Coronary artery (tissue), 2 donors: ENCODE measurements at regions not wholly inside any gene's neighbourhood (a gene's known extent, or its start where the extent isn't known, plus 50 kb on each side); places are given as distances from the start of the nearest gene placed in this dataset.

ENCODE experiments used
- DNase-seq: peaks from one replicate; pipeline ENCODE4 v3.0.0-alpha.2; 2017; ENCODE audit warnings: low spot score
- H3K27ac ChIP-seq, 2 donors: fragments of 200-600 bp; sonication (generic); one replicate each; pipeline ENCODE4 v1.5.1; 2016 to 2019
- H3K4me3 ChIP-seq: fragments of 200-600 bp; sonication (generic); 2 replicates; pipeline ENCODE4 v1.5.1; 2016; ENCODE audit warnings: mild to moderate bottlenecking, moderate library complexity
- TF ChIP-seq, protein P1 (sequence below): fragments of 200-600 bp; sonication (generic); IDR thresholded peaks from one replicate; pipeline ENCODE4 v1.5.1; 2019; ENCODE audit warnings: antibody characterized with exemption

DNA sequence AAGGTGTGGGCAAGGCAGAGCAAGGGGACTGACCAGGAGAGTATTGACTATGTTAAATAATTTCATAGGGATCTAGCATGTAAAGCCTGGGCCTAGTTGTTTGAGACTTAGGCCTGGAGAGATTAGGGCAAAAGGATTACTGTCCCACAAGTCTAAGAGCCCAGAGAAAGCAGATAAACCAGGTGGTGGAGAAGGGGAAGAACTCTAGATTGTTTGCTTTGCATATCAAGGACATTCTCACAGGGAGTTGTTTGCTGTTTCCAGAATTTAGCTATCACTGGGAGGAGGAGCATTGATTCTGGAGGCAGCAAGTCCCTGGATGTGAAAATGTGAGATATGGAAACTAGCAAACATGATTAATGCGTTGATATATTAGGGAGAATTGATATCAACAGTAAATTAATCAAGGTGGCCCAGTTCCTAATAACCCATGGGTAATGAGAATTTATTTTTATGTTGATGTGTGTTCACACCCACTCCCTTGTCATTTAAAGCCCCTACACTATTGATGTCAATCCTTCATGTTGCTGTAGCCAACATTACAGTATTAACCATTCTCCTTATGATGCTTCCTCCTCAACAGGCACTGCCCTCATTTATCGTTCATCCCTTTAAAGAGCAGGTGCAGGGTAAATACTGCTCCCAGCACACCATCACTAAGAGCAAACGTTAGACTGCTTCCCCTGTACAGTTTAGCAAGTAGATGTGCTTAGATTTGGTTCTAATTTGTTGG lies 1666.7 kb upstream of the FLRT2 start:
- no peak for DNase-seq
- H3K4me3 ChIP-seq, result no peak overlapping the region
- TF ChIP-seq, protein P1, sequence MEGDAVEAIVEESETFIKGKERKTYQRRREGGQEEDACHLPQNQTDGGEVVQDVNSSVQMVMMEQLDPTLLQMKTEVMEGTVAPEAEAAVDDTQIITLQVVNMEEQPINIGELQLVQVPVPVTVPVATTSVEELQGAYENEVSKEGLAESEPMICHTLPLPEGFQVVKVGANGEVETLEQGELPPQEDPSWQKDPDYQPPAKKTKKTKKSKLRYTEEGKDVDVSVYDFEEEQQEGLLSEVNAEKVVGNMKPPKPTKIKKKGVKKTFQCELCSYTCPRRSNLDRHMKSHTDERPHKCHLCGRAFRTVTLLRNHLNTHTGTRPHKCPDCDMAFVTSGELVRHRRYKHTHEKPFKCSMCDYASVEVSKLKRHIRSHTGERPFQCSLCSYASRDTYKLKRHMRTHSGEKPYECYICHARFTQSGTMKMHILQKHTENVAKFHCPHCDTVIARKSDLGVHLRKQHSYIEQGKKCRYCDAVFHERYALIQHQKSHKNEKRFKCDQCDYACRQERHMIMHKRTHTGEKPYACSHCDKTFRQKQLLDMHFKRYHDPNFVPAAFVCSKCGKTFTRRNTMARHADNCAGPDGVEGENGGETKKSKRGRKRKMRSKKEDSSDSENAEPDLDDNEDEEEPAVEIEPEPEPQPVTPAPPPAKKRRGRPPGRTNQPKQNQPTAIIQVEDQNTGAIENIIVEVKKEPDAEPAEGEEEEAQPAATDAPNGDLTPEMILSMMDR, result no peak
- no peak overlapping the region for H3K27ac ChIP-seq

DNA sequence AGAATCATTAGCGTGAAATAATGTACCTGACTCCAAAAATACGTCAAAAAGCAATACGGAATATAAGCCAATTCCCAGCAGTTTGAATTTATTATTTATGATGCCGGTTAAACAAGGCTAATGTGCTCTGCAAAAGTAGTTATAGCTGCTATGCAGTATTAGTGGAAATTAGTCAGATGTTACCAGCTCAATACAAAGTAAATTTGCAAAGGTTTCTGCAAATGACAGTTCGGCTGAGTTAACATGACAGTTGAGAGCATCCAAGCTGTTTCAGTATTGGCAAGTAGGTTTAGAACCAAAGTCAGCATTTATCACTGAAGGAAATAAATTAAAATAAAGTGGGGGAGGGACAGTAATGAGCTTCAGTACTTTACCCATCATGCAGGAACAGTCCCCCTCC lies 1665.8 kb upstream of the FLRT2 start:
- DNase-seq, result no peak
- H3K4me3 ChIP-seq, result no peak overlapping the region
- TF ChIP-seq, protein P1, result no peak
- no peak overlapping the region for H3K27ac ChIP-seq

DNA sequence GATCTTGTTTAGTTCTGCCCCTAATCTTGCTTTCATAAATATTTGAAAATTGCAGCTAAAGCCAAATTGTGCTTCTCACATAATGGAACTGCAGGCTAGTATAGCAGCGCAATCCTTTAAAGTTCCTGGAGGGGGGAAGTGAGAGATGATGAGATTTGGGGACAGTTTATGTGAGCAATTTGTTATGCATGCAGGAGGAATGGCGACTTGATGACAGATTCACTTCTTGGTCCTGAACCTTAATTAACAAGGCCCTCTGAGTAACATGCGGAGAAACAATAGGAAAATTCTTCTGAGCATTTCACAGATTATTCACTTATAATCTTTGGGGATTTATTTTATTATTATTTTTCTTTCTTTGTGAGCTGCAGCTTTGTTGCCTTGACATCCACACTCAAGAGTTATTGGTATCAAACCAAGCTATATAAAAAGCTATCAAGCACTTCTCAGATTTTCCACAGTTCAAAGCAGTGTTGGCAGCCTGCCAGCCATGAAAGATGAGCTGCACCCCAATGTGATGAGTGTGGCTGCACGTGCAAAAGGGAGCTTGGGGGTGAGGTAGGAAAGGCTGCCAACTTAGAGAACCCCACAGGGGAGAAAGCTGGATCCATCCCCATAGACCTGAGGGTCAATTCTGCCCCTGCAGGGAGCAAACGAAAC lies 1662.2 kb upstream of the FLRT2 start:
- no peak for DNase-seq
- no peak overlapping the region for H3K27ac ChIP-seq
- no peak overlapping the region for H3K4me3 ChIP-seq
- TF ChIP-seq, protein P1, result no peak

DNA sequence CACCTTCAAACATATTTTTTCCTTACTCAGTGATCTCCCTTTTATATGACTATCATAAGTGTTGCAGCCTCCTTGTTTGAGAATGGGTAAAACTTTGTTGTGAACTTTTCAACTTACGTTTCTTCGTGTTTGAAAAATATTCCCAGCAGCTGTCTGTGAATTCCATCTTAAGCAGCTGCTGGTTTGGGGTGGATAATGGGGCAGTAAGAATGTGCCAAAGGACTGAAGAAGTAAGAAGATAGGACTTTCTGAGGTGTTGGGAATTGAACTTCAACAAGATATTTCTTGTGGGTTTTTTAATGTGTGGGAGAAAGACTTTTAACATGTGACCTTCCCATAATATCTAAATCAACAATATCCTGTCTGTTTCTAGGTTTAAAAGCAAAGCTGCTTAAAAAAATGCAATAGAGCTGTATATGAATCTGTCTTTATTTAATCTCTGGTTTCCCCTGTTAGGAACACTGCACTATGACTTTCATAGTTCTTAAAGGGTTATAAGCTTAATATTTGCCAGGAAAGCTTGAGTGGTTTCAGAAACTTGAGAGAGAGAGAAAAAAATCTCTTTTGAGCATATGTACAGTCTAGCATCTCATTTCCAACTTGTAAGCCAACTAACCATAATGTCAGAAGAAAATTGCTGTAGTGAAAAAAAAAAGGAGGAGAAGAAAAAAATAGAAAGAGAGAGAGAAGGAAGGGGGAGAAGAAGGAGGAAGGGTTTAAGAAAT lies 1659.2 kb upstream of the FLRT2 start:
- DNase-seq, result no peak
- no peak overlapping the region for H3K4me3 ChIP-seq
- no peak overlapping the region for H3K27ac ChIP-seq
- TF ChIP-seq, protein P1, result no peak

DNA sequence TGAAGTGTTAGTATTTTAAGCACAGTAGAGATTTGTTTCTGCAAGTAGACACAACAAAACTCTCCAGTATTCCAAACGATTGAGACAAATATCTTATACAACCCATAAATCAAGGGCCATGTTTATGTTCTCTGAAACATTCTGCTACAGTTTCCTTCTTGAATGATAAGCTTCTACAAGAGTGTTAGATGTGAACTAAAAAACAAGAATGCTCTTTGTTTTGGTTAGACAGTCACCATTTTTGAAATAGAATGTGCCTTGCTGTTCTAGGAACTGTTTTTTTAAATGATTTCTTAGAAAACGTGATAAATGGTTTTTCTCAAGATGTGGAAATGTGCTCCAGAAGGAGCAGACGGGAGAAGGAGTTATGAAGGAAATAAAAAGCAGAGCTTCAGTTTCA lies 1656.3 kb upstream of the FLRT2 start:
- no peak overlapping the region for H3K27ac ChIP-seq

DNA sequence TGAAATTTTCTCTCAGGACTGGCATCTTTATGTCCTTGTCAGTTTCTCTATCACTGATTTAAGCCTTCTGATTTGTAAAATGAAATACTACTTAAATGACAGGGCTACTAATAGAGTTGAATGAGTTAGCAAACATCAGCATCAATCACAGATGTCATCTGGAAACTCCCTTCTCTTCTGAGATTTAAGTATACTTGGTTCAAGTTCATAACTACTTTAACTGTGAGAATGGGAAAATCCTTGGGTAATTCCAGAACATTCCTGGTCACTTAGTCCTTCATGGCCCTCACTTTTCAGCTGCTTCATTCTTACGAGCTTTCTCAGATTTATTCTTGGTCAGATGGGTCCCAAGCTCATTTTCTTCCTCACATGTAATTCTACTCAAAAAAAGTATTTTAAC lies 1655.3 kb upstream of the FLRT2 start:
- H3K27ac ChIP-seq, result no peak overlapping the region
- TF ChIP-seq, protein P1, result no peak
- no peak for DNase-seq
- no peak overlapping the region for H3K4me3 ChIP-seq

More for the DNA sequence above, 1656.3 kb upstream of the FLRT2 start:
- DNase-seq, result no peak
- H3K4me3 ChIP-seq, result no peak overlapping the region
- TF ChIP-seq, protein P1, result no peak
